Smooth muscle cell of the brain vasculature (primary cell): ENCODE measurements at regions not wholly inside any gene's neighbourhood (a gene's known extent, or its start where the extent isn't known, plus 50 kb on each side); places are given as distances from the start of the nearest gene placed in this dataset.

Source experiments
- DNase-seq: peaks from one replicate; pipeline ENCODE4 v3.0.0-alpha.2; 2012; ENCODE audit warnings: low read depth, low spot score

DNA sequence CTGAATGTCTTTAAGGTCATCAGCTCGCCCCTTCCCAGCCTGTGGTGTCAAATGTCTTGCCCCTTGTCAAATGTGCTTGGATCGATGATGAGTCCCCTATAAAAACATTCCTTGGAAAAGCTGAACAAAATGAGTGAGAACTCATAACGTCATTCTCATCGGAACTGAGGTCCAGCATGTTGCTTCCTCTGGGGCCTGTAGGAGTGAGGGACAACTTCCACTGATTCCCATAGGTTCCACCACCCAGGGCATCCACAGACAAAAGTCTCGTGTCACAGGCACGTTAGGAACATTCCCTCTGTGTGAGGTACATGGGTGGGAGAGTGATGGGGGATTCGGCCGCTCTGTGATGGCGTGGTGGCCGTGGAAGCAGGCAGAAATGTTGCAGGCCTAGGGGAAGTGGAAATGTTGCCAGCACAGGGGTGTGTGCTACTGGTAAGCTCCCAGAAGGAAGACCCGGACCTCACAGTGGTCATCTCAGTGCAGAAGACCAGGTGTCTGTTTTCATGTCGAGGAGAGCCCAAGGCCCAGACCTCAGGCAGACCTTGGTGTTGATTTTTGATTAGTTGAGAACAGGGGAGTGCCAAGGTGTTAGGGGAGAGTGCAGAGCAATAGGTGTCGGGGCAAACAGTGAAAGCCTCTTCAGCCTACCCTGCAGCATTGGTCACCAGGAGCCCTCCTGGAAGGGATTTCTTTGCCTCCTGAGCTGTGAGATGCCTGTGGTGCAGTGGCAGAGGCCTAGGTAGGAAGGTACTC is 96.8 kb downstream of the SNRPN start:
- DNase-seq: no peak

DNA sequence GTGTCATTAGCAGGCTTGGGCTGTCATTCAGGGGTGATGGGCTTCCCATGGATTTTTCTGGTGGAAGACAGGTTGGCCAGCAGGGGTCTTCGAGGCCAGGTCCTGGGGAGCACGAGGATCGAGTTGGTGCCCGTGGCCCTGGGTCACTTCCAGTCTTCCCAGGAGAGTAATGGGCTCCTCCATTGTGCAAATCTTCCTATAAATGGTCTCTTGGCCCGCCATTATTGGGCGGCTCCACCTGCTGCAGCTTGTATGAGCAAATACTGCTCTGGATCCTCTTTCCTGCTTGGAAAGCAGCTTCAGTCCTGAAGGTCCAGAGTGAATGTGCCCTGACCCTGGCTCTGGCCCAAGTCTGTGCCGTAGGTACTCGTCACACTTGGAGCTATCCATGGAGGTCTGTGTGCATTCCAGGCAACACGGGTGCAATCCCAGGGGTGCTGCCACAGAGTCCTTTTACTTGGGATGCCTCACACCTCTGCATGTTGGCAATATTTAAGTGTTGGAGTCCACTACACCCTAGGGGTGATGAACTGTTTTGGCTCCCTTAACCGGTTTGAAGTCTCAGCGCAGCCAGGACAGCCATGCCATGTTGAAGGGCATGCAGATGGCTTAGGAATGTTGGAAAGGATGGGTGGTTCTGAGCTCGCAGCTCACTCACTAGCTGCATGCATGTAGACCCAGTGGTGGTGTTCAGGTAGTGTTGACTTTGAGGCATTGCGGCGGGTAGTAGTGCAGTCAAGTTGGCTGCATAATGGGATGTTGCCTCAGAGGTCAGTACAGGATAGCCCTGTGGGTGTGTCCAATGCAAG is 97.6 kb downstream of the SNRPN start:
- DNase-seq: no peak

DNA sequence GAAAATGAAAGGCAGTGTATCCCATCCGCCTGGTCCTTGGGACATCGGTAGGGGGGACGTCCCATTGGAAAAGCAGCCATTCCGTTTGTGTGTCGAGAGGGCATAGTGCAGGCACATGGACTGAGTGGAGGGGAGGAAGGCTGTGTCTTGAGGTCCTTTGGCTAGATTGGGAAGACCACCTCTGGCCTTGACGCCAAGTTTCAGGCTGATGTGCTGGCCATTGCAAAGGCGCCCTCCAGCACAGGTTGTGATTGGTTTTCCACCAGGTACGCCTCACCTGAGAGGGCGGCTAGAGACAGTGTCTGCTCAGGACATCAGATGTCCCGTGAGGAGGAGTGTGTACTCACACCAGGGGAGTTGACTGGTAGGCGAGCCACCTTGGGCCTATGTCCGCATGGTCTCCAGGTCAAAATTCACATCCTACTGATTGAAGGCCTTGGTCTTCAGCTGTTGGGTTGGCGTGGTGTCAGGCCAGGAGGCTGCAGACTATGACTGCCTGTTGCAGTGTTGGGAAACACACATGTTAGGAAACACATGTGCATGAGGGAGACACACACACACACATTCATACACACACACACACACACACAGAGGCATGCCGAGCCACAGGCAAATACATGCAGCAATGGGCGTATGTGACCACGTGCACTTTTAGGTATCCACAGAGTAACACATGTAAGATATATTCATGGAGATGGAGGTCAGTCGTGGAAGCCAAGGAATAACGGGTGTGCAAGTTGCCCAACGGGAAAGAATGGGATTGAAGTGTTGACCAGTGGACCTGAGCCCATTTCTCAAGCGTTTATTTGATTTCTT is 98.4 kb downstream of the SNRPN start:
- DNase-seq: no peak

DNA sequence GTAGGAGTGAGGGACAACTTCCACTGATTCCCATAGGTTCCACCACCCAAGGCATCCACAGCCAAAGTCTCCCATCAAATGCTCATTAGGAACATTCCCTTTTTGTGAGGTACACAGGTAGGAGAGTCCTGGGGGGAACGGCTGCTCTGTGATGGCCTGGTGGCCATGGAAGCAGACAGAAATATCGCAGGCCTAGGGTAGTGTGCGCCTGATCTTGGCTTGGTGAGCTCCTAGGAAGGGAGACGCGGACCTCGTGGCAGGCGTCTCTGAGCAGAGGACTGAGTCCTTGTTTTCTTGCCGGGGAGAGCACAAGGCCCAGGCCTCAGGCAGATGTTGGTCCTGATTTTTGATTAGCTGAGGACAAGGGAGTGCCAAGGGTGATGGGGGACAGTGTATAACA is 99.5 kb downstream of the SNRPN start:
- DNase-seq: no peak

DNA sequence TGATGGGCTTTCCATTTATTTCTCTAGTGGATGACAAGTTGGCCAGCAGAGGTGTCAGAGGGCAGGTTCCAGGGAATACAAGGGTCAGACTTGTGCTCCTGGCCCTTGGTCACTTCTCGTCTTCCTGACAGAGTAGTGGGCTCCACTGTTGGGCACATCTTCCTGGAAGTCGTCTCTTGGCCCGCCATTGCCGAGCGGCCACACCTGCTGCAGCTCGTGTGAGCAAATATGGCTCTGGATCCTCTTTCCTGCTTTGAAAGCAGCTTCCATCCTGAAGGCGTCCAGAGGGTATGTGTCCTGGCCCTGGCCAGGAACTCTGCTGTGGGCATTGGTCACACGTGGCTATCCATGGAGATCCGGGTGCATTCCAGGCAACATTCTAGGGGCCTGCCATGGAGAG is 100.2 kb downstream of the SNRPN start:
- DNase-seq: no peak

DNA sequence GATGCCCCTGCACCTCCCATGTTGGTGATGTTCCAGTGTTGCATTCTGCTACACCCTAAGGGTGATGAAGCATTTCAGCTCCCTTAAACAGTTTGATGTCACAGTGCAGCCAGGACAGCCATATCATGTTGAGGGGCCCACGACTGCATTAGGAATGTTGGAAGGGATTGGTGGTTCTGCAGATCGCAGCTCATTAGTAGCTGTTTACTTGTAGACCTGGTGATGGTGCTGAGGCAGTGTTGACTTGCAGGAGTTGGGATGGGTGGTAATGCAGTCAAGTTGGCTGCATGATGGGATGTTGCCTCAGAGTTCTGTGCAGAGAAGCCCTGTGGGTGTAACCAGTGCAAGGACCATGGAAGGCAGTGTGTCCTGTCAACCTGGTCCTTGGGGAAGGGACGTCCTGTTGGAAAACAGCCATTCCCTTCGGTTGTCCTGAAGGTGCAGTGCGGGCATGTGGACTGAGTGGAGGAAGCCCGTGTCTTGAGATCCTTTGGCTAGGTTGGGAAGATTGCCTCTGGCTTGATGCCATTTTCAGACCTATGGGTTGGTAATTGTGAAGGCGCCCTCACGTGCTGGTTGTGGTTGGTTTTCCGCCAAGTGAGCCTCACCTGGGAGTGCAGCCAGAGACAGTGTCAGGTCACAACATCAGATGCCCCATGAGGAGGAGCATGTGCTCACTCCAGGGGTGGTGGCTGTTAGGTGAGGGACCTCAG is 100.7 kb downstream of the SNRPN start:
- no peak for DNase-seq

DNA sequence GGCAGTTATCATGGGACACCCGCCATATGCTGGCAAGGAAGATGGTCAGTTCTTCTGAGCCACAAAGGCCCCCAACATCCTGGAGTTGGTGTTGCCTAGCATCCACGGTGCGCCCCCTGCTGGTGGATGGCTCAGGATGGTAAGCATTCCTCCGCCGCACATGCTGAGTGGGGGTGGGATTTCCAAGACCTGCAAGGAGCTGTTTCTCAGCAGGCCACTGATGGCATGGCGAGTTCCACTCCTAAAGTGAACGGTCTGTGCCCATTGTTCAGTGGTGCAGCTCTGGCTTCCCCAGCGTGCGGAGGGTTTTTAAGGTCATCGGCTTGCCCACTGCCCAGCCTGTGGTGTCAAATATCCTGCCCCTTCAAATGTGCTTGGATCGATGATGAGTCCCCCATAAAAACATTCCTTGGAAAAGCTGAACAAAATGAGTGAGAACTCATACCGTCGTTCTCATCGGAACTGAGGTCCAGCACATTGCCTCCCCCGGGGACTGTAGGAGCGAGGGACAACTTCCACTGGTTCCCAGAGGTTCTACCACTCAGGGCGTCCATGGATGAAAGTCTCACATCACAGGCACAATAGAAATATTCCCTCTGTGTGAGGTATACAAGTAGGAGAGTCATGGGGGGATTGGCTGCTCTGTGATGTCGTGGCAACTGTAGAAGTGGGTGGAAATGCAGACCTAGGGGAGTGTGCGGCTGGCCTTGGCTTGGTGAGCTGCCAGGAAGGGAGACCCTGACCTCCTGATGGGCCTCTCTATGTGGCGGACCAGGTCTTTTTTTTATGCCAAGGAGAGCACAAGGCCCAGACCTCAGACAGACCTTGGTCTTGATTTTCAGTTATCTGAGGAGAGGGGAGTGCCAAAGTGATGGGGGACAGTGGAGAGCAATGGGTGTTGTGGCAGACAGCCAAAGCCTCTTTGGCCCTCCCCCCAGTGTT is 102.0 kb downstream of the SNRPN start:
- no peak for DNase-seq

DNA sequence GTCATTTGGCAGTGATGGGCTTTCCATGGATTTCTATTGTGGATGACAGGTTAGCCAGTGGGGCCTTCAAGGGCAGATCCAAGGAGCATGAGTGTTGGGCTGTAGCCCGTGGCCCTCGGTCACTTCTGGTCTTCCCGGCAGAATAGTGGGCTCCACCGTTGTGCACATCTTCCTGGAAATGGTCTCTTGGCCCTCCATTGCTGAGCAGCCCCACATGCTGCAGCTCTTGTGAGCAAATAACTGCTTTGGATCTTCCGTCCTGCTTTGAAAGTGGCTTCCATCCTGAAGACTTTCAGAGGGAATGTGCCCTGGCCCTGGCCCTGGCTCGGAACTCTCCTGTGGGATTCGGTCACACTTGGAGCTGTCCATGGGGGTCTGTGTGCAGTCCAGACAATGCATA is 102.8 kb downstream of the SNRPN start:
- no peak for DNase-seq

DNA sequence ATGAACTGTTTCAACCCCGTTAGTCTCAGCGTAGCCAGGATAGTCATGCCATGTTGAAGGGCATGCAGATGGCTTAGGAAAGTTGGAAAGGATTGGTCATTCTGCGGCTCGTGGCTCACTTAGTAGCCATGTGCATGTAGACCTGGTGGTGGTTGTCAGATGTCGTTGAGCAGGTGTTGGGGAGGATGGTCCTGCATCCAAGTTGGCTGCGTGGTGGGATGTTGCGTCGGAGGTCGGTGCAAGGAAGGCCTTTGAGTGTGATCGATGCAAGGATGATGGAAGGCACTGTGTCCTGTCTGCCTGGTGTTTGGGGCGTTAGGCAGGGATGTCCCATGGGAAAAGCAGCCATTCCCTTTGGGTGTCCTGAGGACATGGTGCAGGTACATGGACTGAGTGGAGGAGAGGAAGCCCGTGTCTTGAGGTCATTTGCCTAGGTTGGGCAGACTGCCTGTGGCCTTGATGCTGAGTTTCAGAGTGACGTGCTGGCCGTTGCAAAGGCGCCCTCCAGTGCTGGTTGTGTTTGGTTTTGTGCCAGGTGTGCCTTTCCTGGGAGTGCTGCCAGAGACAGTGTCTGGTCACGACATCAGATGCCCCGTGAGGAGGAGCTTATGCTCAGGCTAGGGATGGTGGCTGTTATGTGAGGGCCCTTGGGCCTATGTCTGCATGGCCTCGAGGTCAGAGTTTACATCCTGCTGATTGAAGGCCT is 103.4 kb downstream of the SNRPN start:
- DNase-seq: no peak

DNA sequence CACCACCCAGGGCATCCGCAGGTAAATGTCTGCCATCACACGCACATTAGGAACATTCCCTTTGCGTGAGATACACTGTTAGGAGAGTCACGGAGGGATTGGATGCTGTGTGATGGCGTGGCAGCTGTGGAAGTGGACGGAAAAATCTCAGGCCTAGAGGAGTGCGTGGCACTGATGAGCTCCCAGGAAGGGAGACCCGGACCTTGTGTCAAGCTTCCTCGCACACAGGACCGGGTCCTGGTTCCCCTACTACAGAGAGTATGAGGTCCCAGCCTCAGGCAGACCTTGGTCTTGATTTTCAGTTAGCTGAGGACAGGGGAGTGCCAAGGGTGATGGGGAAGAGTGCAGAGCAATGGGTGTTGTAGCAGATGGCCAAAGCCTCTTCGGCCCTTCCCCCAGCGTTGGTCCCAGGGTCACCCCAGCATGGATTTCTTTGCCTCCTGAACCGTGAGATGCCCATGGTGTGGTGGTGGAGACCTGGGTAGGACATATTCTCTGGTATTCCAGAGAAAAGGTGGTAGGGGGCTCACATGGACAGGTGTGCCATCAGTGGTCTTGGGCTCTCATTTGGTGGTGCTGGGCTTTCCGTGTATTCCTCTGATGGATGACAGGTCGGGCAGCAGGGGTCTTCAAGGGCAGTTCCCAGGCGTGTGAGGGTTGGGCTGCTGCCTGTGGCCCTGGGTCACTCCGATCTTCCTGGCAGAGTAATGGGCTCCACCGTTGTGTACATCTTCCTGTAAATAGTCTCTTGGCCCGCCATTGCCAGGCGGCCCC is 105.1 kb downstream of the SNRPN start:
- no peak for DNase-seq

DNA sequence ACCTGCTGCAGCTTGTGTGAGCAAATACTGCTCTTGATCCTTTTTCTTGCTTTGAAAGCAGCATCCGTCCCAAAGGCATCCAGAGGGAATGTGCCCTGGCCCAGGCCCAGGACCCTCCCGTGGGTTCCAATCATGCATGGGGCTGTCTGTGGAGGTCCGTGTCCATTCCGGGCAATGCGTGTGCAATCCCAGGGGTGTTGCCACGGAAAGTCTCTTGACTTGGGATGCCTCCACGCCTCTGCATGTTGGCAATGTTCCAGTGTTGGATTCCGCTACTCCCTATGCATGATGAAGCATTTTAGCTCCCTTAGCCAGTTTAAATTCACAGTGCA is 105.7 kb downstream of the SNRPN start:
- no peak for DNase-seq

DNA sequence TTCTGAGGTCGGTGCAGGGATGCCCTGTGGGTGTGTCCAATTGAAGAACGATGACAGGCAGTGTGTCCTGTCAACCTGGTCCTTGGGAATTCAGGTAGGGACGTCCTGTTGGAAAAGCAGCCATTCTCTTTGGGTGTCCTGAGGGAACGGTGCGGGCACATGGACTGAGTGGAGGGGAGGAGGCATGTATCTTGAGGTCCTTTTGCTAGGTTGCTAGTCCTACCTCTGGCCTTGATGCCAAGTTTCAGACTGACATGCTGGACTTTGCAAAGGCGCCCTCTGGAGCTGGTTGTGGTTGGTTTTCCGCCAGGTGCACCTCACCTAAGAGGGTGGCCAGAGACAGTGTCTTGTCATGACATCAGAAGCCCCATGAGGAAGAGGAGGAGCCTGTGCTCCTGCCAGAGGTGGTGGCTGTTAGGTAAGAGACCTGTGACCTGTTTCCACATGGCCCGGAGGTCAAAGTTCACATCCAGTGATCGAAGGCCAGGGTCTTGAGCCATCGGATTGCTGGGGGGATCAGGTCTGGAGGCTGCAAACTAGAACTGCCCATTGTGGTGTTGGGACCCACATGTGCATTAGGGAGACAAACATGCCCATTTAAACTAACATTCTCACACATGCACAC is 106.3 kb downstream of the SNRPN start:
- DNase-seq: no peak

DNA sequence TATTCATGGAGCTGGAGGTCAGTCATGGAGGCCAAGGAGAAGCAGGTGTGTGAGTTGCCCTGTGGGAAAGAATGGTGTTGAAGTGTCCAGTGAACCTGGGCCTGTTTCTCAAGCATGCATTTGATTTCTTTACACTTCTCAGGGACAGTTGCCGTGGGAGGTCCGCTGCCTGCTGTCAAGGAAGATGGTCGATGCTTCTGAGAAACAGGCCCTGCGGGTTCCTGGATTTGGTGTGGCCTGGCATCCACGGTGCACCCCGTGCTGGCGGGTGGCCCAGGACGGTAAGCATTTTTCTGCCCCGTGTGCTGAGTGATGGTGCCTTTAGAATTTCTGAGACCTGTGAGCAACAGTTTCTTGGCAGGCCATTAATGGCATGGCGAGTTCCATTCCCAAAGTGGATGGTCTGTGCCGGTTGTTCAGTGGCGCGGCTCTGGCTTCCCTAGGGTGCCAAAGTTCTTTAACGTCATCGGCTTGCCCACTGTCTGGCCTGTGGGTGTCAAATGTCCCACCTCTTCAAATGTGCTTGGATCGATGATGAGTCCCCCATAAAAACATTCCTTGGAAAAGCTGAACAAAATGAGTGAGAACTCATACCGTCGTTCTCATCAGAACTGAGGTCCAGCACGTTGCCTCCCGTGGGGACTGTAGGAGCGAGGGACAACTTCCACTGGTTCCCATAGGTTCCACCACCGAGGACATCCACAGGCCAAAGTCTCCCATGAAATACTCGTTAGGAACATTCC is 107.2 kb downstream of the SNRPN start:
- no peak for DNase-seq

DNA sequence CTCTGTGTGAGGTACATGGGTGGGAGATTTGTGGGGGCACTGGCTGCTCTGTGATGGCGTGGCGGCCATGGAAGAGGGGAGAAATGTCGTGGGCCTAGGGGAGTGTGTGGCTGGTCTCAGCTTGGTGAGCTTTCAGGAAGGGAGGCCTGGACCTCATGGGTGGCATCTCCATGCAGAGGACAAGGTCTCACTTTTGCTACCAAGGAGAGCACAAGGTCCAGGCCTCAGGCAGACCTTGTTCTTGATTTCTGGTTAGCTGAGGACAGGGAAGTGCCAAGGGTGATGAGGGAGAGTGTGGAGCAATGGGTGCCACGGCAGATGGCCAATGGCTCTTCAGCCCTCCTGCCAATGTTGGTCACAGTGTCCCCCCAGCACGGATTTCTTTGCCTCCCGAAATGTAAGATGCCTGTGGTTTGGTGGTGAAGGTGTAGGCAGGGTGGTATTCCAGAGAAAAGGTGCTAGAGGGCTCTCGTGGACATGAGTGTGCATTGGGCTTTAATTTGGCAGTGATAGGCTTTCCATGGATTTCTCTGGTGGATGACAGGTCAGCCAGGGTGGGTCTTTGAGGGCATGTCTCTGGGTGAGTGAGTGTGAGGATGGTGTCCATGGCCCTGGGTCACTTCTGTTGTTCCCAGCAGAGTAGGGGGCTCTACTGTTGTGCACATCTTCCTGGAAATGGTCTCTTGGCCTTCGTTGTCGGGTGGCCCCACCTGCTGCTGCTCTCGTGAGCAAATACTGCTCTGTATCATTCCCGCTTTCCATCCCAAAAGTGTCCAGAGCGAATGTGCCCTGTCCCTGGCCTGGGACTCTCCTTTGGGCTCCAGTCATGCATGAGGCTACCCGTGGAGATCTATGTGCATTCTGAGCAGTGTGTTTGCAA is 108.0 kb downstream of the SNRPN start:
- no peak for DNase-seq

DNA sequence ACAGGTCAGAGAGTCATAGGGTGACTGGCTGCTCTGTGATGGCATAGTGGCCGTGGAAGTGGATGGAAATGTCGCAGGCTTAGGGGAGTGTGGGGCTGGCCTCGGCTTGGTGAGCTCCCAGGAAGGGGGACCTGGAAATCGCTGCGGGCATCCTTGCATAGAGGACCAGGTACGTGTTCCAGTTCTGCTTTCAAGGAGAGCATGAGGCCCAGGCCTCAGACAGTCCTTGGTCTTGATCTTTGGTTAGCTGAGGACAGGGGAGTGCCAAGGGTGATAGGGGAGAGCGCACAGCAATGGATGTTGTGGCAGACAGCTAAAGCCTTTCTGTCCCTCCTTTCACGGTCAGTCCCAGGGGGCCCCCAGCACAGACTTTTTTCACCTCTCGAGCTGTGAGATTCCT is 110.5 kb downstream of the SNRPN start:
- DNase-seq: no peak

DNA sequence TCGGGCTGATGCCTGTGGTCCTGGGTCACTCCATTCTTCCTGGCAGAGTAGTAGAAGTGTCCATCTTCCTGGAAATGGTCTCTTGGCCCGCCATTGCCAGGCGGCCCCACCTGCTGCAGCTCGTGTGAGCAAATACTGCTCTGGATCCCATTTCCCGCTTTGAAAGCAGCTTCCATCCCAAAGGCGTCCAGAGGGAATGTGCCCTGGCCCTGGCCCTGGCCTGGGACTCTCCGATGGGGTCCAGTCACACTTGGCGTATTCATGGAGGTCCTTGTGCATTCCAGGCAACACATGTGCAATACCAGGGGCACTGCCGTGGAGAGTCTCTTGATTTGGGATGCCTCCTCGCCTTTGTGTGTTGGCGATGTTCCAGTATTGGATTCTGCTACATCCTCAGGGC is 111.1 kb downstream of the SNRPN start:
- no peak for DNase-seq

DNA sequence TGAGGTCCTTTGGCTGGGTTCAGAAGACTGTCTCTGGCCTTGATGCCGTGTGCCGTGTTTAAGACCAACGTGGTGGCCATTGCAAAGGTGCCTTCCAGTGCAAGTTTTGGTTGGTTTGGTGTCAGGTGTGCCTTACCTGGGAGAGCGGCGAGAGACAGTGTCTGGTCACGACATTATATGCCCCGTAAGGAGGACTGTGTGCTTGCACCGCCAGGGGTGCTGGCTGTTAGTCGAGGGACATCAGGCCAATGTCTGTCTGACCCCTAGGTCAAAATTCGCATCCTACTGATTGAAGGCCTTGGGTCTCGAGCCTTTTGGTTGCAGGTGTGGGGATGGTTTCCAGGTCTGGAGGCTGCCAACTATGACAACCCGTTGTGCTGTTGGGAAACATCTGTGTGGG is 111.9 kb downstream of the SNRPN start:
- no peak for DNase-seq
